ENCODE measurements at regions not wholly inside any gene's neighbourhood (a gene's known extent, or its start where the extent isn't known, plus 50 kb on each side); places are given as distances from the start of the nearest gene placed in this dataset.

GRCh38 chr7:25313526-25313925, 85.2 kb upstream of the NPVF start:
- Histone ChIP-seq H3K4me2 (ENCODE audit: low read length) (no peak overlapping the region), H3K9ac (ENCODE audit: low read length) (no peak overlapping the region), H3K4me1 (ENCODE audit: control insufficient read depth in 1 of 2, insufficient read depth in 2 of 2, low read length in 2 of 2) (no peaks in the 10 kb centered on the region), H3K36me3 (ENCODE audit: control insufficient read depth in 1 of 2, insufficient read depth in 2 of 2, low read length in 2 of 2) (no peaks in the 10 kb centered on the region), H4K20me1 (ENCODE audit: insufficient read depth) (no peaks in the 10 kb centered on the region), H3K9me2 (ENCODE audit: insufficient read depth) (no peaks in the 10 kb centered on the region), H3K27ac (ENCODE audit: low read depth, low read length) (no peak overlapping the region), H3K79me2 (ENCODE audit: insufficient read depth, low read length) (no peaks in the 10 kb centered on the region), H3K4me3 (replicated peaks in 1 of 2; ENCODE audit: low read depth in 1 of 2, low read length in 2 of 2) (no peak overlapping the region), H3K27me3 (ENCODE audit: insufficient read depth, low read length) (peaks cover 31% of the 10 kb centered on the region), H3K9me3 (ENCODE audit: control insufficient read depth in 1 of 2, insufficient read depth in 1 of 2, low read depth in 1 of 2, low read length in 2 of 2) (no peaks in the 10 kb centered on the region), H2AFZ (ENCODE audit: low read depth, low read length, poor library complexity, severe bottlenecking) (no peak overlapping the region)
- ChIA-PET CTCF (no interaction called here), POLR2A (no interaction called here), RAD21 (ENCODE audit: low non-redundant PET in 1 of 2, low total read pairs in 2 of 2, uncharacterized antibody in 2 of 2, unreplicated experiment in 2 of 2) (no interaction called here)
- intact Hi-C loops (cut with micrococcal nuclease) = no loop called here
- no peak for DNase-seq (ENCODE audit: low read depth, low spot score)
- ATAC-seq = no peak
- no peak for TF ChIP-seq EZH2phosphoT487 (IDR thresholded peaks at IDR 0.05; ENCODE audit: borderline replicate concordance)
- no peak for TF ChIP-seq RAD21 (IDR thresholded peaks at IDR 0.05; ENCODE audit: low read depth)
- no peak for TF ChIP-seq JUND (IDR thresholded peaks at IDR 0.05)
- TF ChIP-seq FOSL1 (IDR thresholded peaks at IDR 0.05; ENCODE audit: low read depth) = no peak
- no peak for TF ChIP-seq SIN3A (IDR thresholded peaks at IDR 0.05; ENCODE audit: low read depth)
- no peak for TF ChIP-seq POLR2AphosphoS5 (IDR thresholded peaks at IDR 0.05; ENCODE audit: low read depth, low read length)
- no peak for TF ChIP-seq CBX3 (IDR thresholded peaks at IDR 0.05; ENCODE audit: low read depth)
- TF ChIP-seq ATF3 (IDR thresholded peaks at IDR 0.05) = no peak
- no peak for TF ChIP-seq REST (IDR thresholded peaks at IDR 0.05; ENCODE audit: low read depth)
- TF ChIP-seq EGR1 (IDR thresholded peaks at IDR 0.05; ENCODE audit: low read depth) = no peak
- TF ChIP-seq SP1 (IDR thresholded peaks at IDR 0.05; ENCODE audit: low read depth) = no peak
- no peak for TF ChIP-seq TCF7L2 (IDR thresholded peaks at IDR 0.05; ENCODE audit: borderline replicate concordance, extremely low read depth, insufficient read depth, insufficient read length)
- no peak for TF ChIP-seq CTCF (IDR thresholded peaks at IDR 0.05 in 2 of 3, conservative IDR thresholded peaks at IDR 0.05 in 1 of 3; ENCODE audit: borderline replicate concordance in 1 of 3, insufficient read depth in 1 of 3, low read depth in 2 of 3, low read length in 2 of 3)
- no peak for TF ChIP-seq EZH2 (IDR thresholded peaks at IDR 0.05)
- no peak for TF ChIP-seq ZFX (IDR thresholded peaks at IDR 0.05)
- TF ChIP-seq ZBTB33 (IDR thresholded peaks at IDR 0.05; ENCODE audit: extremely low read depth, insufficient replicate concordance, low read length) = no peak
- TF ChIP-seq SRF (IDR thresholded peaks at IDR 0.05; ENCODE audit: low read depth) = no peak
- no peak for TF ChIP-seq ELF1 (IDR thresholded peaks at IDR 0.05; ENCODE audit: borderline replicate concordance, low read depth)
- no peak for TF ChIP-seq YY1 (IDR thresholded peaks at IDR 0.05; ENCODE audit: extremely low read depth, insufficient replicate concordance, low read depth, low read length)
- no peak for TF ChIP-seq MAX (IDR thresholded peaks at IDR 0.05)
- BruUV-seq (replicated peaks) = no TSS peak

Data from HCT116 (cell line).